Keratinocyte (primary cell): ENCODE measurements at regions not wholly inside any gene's neighbourhood (a gene's known extent, or its start where the extent isn't known, plus 50 kb on each side); places are given as distances from the start of the nearest gene placed in this dataset.

Experiments used
- EZH2 ChIP-seq: IDR thresholded peaks from one replicate; pipeline ENCODE4 v1.6.1; 2012; ENCODE audit warnings: inconsistent platforms, mild to moderate bottlenecking, low read length, moderate library complexity
- TF ChIP-seq, protein P1 (sequence below), 3 experiments: IDR thresholded peaks in 1 of 3; conservative IDR thresholded peaks in 1 of 3; optimal IDR thresholded peaks in 1 of 3; 2 replicates in 2 of 3; 3 replicates in 1 of 3; pipeline versions ENCODE3 to v1.5.1; 2011; ENCODE audit warnings: low read length in 3 of 3, mild to moderate bottlenecking in 3 of 3, moderate library complexity in 2 of 3, control low read depth in 1 of 3, inconsistent platforms in 1 of 3; ENCODE audit not compliant: insufficient read depth in 2 of 3; ENCODE audit errors: extremely low read depth in 1 of 3

DNA sequence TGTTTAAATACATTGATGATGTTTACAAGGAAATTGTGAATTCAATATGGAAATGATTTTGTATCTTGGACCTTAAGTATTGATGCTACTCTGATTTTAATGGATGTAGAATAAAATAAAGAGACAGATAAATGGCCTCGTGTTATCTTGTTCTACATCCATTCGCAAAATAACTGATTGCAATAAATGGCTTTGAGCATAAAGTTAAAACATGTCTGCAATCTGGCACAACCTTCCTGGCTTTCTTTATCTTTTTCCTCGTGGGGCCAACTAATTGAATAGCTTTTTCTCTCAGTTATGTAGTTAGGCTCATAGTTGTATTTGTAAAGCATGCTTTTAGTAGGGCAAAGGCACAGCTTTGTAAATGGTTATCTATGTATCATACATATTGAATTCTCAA lies 691.4 kb downstream of the CDH8 start:
- TF ChIP-seq, protein P1, sequence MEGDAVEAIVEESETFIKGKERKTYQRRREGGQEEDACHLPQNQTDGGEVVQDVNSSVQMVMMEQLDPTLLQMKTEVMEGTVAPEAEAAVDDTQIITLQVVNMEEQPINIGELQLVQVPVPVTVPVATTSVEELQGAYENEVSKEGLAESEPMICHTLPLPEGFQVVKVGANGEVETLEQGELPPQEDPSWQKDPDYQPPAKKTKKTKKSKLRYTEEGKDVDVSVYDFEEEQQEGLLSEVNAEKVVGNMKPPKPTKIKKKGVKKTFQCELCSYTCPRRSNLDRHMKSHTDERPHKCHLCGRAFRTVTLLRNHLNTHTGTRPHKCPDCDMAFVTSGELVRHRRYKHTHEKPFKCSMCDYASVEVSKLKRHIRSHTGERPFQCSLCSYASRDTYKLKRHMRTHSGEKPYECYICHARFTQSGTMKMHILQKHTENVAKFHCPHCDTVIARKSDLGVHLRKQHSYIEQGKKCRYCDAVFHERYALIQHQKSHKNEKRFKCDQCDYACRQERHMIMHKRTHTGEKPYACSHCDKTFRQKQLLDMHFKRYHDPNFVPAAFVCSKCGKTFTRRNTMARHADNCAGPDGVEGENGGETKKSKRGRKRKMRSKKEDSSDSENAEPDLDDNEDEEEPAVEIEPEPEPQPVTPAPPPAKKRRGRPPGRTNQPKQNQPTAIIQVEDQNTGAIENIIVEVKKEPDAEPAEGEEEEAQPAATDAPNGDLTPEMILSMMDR (optimal IDR thresholded peaks at IDR 0.05 in 1 of 3, IDR thresholded peaks at IDR 0.05 in 1 of 3, conservative IDR thresholded peaks at IDR 0.05 in 1 of 3; ENCODE audit: extremely low read depth in 1 of 3, insufficient read depth in 2 of 3, low read length in 3 of 3): no peak
- no peak for TF ChIP-seq EZH2
